NCI-H187 treated with DMSO at 0.1 percent for 48 hours (cell line): ENCODE measurements at regions not wholly inside any gene's neighbourhood (a gene's known extent, or its start where the extent isn't known, plus 50 kb on each side); places are given as distances from the start of the nearest gene placed in this dataset.
"Not testable (repeated sequence)": the region's sequence is repeated elsewhere in the genome, so short reads cannot be mapped to it uniquely, and the experiment has no call there.

Source experiments
- DNase-seq: peaks from one replicate; lab custom pipeline; 2025; lab: John Stamatoyannopoulos, UW

- DNase-seq: no peak
Observed at GRCh38 chr11:81886406-81887075, 847.1 kb downstream of the FAM181B start.

- DNase-seq: no peak
Observed at GRCh38 chr11:81874635-81875034, 859.0 kb downstream of the FAM181B start.

GRCh38 chr11:81870815-81871214 is 862.8 kb downstream of the FAM181B start:
- no peak for DNase-seq

- no peak for DNase-seq
Observed at GRCh38 chr11:81870066-81870412, 863.6 kb downstream of the FAM181B start.

- DNase-seq: no peak
Observed at GRCh38 chr11:81869351-81870065, 864.2 kb downstream of the FAM181B start.

- no peak for DNase-seq
Observed at GRCh38 chr11:81866896-81867295, 866.8 kb downstream of the FAM181B start.

GRCh38 chr11:81857386-81857785 is 876.3 kb downstream of the FAM181B start:
- no peak for DNase-seq

GRCh38 chr11:81853791-81854190 is 879.9 kb downstream of the FAM181B start:
- no peak for DNase-seq

GRCh38 chr11:81852896-81853295 is 880.8 kb downstream of the FAM181B start:
- DNase-seq: no peak

GRCh38 chr11:81840380-81840779 is 893.3 kb downstream of the FAM181B start:
- DNase-seq: no peak

- DNase-seq: no peak
Observed at GRCh38 chr11:81839976-81840375, 893.7 kb downstream of the FAM181B start.

GRCh38 chr11:81839016-81839415 is 894.6 kb downstream of the FAM181B start:
- DNase-seq: no peak

GRCh38 chr11:81829976-81830375 is 903.7 kb downstream of the FAM181B start:
- DNase-seq: no peak

GRCh38 chr11:81825346-81825745 is 908.3 kb downstream of the FAM181B start:
- DNase-seq: no peak

- DNase-seq: no peak
Observed at GRCh38 chr11:81819462-81819861, 914.2 kb downstream of the FAM181B start.

- DNase-seq: no peak
Observed at GRCh38 chr11:81804858-81805257, 928.8 kb downstream of the FAM181B start.

GRCh38 chr11:81802591-81802990 is 931.1 kb downstream of the FAM181B start:
- no peak for DNase-seq

GRCh38 chr11:81792416-81792815 is 941.2 kb downstream of the FAM181B start:
- DNase-seq: no peak

GRCh38 chr11:81787584-81788049 is 946.0 kb downstream of the FAM181B start:
- no peak for DNase-seq

- no peak for DNase-seq
Observed at GRCh38 chr11:81772166-81772565, 961.5 kb downstream of the FAM181B start.

GRCh38 chr11:81769906-81770305 is 963.8 kb downstream of the FAM181B start:
- DNase-seq: not testable (repeated sequence)

GRCh38 chr11:81756864-81757595 is 976.6 kb downstream of the FAM181B start:
- no peak for DNase-seq

- DNase-seq: no peak
Observed at GRCh38 chr11:81749245-81749644, 984.4 kb downstream of the FAM181B start.
